Superior temporal gyrus (tissue), 1 donor: ENCODE measurements at regions not wholly inside any gene's neighbourhood (a gene's known extent, or its start where the extent isn't known, plus 50 kb on each side); places are given as distances from the start of the nearest gene placed in this dataset.
A peak's percentile ranks its signal among the peaks of the same experiment; 100 is the strongest.

Experiments used
- DNase-seq: peaks from one replicate; pipeline ENCODE4 v3.0.0-alpha.2; 2016; ENCODE audit errors: extremely low spot score

DNA sequence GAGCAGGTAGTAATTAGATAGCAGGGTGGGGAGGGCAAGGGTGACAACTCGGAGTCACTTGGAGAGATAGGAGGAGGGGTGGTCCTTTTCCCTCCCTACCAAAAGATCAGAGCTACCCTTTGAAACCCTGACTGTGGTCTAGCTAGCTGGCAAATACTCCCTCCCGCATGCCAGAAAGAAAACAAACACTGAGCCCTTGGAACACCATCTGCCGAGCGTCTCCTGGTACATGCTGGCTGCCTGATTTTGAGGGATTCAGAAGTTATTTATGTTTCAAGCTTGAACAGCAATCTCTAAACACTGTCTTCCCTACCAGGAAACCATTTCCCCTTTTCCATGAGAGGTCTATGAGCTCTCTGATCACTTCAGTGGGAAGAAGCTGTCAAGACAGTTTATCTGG is 291.6 kb upstream of the CFAP20DC start:
- peak; percentile 20 for DNase-seq

- DNase-seq: no peak
Measured at GRCh38 chr3:59339818-59340217, 290.0 kb upstream of the CFAP20DC start.

DNA sequence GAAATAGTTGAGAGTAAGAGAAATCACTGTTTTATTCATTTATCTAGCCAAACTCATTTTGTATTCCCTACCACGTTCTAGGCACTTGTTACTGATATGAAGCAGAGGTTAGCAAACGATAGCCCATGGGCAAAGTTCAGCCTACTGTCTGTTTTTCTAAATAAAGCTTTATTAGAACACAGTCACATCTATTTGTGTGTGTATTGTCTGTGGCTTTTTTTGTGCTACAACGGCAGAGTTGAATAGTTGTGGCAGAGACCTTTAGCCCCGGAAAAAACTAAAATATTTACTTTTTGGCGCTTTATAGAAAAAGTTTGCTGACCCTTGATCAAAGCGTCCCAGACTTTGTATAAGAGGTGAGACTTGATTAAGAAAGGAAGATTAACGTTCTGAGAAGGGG is 289.1 kb upstream of the CFAP20DC start:
- no peak for DNase-seq

- no peak for DNase-seq
Measured at GRCh38 chr3:59335338-59335737, 285.5 kb upstream of the CFAP20DC start.

- no peak for DNase-seq
Measured at GRCh38 chr3:59334585-59334984, 284.8 kb upstream of the CFAP20DC start.

- no peak for DNase-seq
Measured at GRCh38 chr3:59327376-59327808, 277.6 kb upstream of the CFAP20DC start.

DNA sequence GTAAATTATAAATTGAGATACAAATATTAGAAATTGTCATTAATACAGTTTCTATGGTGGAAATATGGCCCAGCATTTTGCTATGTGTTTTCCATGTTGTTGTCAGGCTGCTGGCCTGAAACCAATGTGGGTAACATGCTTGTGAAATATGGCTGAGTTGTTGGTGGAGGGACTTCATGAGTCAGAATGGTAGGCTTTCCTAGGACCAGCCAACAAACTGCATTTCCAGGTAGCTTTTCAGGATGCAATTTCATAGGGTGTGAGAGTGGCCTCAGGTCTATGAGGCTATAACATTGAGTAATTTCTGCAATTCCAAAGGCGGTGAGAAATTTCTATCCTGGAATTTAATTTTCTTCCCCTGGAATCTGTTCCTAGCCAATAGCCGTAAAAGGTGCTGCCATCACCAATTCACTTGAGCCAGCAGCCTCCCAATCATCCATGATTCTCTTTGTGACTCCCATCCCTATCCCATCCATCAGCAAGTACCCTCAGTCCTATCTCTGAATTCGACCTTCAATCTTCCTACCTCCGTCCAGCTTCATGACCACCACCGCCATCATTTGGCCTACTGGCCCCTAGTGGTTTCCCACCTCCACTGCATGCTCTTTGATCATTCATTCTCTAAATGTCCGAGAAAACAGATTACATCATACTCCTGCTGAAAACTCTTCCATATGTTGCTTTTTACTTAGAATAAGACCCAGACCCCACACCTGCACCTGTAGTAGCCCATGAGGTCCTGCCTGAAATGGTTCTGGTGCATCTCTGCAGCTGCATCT is 276.6 kb upstream of the CFAP20DC start:
- no peak for DNase-seq

GRCh38 chr3:59321881-59322540 is 272.2 kb upstream of the CFAP20DC start:
- no peak for DNase-seq

GRCh38 chr3:59320080-59320479 is 270.3 kb upstream of the CFAP20DC start:
- DNase-seq: no peak

DNA sequence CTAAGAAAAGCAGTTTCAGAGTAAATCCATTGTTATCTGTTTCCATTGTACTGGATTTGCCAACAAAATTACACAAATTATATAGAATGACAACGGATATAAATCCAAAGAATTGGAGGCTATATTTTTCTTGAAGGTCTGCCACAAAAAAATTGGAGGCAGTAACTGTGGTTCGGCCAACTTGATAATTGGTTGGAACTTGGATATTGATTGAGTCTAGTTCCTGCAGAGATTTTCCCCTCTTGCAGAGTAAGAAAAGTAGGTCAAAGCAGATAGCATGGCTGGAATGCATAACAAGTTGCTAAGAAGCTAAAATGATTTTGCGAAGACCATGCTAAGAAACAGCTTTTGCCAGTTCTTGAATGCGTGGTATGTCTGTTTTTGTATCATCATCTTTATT is 269.6 kb upstream of the CFAP20DC start:
- no peak for DNase-seq

DNA sequence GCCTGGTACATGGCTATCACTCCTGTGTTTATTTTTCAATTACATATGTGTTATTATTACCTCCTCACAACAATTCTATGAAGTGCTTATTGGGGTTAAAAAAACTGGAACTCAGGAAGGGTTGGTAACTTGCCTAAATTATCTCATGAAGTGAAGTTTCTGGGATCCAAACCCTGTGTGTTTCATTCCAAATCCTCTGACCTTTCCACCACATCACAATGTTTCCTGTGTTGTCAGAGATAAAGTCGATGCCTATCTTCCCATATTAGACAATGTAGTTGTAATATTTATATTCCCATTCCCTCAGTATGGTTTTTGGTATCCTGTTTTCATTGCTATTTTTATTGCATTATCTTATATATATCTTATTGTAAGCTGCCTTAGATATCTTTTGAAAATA is 269.1 kb upstream of the CFAP20DC start:
- no peak for DNase-seq

DNA sequence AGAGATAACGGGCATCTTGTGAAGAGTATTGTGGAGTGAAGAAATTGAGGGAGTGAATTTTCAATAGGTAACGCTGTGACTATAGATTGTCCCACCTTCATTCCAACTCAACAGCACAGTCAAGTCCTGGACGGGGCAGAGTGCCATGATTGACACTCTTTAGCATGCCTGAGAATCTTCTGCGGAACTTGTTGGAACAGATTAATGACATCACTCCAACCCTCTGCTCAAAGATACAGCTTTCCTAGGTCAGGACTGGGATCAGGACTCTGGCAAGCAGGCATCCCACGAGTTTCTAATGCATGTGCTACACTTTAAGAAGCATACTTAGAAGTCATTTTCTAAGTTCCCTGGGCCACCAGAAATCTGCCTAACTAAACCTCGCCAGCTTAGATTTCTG is 267.6 kb upstream of the CFAP20DC start:
- DNase-seq: no peak

DNA sequence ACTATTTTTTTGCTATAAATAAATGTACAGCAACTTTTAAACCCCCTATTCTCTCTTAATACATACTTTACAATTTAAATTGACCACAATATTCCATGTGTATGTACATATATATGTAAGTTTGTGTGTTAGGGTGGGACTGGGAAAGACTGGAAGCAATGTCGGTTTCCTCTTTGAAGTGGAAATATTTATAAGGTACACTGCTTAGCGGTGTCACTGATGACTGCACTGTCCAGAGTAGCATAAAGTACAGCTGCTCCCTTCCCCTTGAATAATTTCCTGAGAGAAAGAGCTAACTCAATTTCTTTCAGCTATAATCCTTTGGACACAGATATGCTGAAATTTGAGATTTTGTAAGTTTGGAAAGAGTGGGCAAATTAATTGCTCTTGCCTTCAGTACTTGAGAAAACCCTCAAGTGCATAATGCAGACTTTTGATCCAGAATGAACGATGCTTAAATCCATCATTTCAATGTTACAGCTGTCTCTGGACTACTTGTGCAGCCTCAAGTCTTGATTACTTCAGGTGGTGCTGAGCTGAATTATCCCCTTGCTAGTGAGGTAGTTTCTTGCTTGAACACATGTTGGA is 267.0 kb upstream of the CFAP20DC start:
- no peak for DNase-seq

GRCh38 chr3:59313365-59313764 is 263.5 kb upstream of the CFAP20DC start:
- peak; percentile 11 for DNase-seq

DNA sequence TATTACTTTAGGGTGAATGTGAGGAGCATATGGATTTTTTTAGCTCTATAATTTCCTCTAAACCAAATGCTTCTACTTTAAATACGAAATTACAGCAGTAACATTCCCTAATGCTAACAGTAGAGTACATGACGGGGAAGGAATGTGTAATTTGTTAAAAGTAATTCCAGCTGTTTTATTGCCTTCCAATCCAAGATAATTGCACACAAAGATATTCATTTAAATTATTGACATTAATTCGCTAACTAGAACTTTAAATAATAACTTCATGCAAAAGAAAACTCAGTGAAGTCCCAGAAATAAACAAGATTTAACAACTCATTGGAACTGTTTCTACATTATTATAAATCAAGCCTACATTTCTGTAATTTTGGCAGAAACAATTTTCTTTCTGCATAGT is 261.4 kb upstream of the CFAP20DC start:
- no peak for DNase-seq

GRCh38 chr3:59310736-59311135 is 260.9 kb upstream of the CFAP20DC start:
- DNase-seq: no peak

DNA sequence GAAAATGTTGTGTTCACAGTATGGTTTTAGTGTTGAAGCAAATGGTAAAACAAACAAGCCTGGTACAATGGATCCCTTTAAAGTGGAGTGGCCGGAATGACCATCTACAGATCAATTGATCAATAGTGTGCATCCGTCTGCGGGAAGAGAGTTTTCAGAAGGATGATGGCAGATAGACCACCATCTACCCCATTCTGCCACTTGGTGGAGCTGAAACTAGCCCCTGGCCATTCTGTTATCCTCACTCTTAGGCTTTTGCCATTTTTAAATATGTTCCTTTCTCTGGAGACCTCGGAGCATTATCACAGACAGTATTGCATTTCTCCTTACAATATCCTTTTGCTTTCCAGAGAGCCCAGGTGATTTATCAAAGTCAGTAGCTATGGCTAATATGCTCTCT is 258.9 kb upstream of the CFAP20DC start:
- no peak for DNase-seq

DNA sequence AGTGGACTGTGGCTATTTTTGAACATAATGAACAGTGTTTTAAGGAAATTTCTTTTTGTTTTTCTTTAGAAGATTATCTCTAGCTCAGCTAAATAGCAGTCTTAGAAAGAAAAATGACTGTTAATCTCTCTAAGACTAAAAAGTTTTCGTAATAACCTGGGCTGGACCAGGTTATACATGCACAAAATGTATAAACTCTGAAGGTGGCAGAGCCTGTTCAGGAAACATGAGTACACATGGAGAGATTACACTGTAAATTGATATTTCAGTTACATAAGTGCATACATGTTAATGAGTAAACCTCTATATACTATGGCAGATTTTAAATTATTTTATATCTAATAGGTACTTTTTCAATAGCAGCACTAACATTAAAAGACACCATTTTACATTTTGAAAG is 258.2 kb upstream of the CFAP20DC start:
- no peak for DNase-seq

GRCh38 chr3:59306436-59306835 is 256.6 kb upstream of the CFAP20DC start:
- DNase-seq: no peak

- no peak for DNase-seq
Measured at GRCh38 chr3:59304296-59304695, 254.5 kb upstream of the CFAP20DC start.

DNA sequence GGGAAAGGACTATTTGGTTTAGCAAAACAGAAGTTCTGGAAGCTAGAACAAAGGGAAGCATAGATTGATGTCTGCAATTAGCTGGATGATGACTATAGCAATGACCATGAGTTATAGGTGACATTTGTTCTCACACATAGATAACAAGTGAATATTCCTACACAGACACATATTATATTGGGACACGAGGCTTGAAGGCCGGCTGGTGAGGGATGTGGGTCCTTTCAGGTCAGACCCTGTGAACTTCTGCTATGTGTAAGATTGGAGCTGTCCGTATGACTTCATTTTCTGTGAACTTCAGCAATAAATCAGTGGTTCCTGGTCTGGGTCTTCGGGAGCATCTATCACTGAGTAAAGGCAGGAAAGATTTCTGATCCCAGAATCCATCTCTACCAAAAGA is 253.6 kb upstream of the CFAP20DC start:
- no peak for DNase-seq

GRCh38 chr3:59302442-59302841 is 252.6 kb upstream of the CFAP20DC start:
- DNase-seq: no peak

GRCh38 chr3:59300733-59301132 is 250.9 kb upstream of the CFAP20DC start:
- DNase-seq: no peak
